Stomach (tissue), 4 donors: ENCODE measurements at regions not wholly inside any gene's neighbourhood (a gene's known extent, or its start where the extent isn't known, plus 50 kb on each side); places are given as distances from the start of the nearest gene placed in this dataset.

Experiments used
- CTCF ChIP-seq, 7 experiments: fragments of 450-650 bp in 4 of 7; fragments of 200-600 bp in 3 of 7; sonication (generic) in 3 of 7; IDR thresholded peaks; one replicate each; pipeline ENCODE4 v1.5.1; 2016 to 2019; ENCODE audit warnings: antibody characterized with exemption in 7 of 7, control low read depth in 2 of 7, mild to moderate bottlenecking in 1 of 7
- POLR2A ChIP-seq, 4 donors: fragments of 450-650 bp; IDR thresholded peaks; one replicate each; pipeline ENCODE4 v1.6.1; 2016; ENCODE audit warnings: antibody characterized with exemption in 4 of 4, control low read depth in 2 of 4, mild to moderate bottlenecking in 1 of 4, moderate library complexity in 1 of 4

DNA sequence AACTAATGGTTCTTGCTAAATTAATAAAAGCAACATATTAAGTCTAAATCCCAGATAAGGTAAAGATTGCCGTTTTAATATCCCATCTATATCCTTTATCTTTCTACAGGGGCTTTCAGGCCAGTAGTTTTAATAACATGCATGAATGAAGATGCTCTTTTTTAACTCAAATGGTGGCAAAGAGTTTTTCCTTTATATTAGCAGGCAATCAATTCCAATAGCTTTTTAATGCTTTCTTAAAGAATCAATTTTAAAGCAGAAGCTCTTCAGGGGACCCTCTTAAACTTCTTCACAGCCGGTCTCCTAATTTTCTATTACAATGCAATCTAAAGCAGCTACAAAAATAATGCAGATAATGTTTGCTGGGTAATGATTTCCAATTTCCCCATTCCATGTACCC is 107.8 kb upstream of the HS3ST5 start:
- TF ChIP-seq POLR2A (IDR thresholded peaks at IDR 0.05): no peak
- no peak for TF ChIP-seq CTCF (IDR thresholded peaks at IDR 0.05)
